HCT116 (cell line): ENCODE measurements at regions not wholly inside any gene's neighbourhood (a gene's known extent, or its start where the extent isn't known, plus 50 kb on each side); places are given as distances from the start of the nearest gene placed in this dataset.

ENCODE experiments used
- ATAC-seq: fragments of 200-7000 bp; cut with Tn5 transposase; 2 replicates; pipeline ENCODE4 v1.9.1; 2020; ENCODE audit warnings: mild to moderate bottlenecking, moderate library complexity
- BruUV-seq: library from RNA; stranded (reverse); fragments of 400-500 nt; replicated peaks from 2 replicates; lab custom pipeline; 2021; lab: Mats Ljungman, UMichigan
- CTCF ChIA-PET: fragments of 300-600 bp; sonication (Branson Sonifier 250); formaldehyde crosslinking; loops from one replicate; lab custom pipeline; 2021; ENCODE audit warnings: antibody characterized with exemption; lab: Charles Lee
- POLR2A ChIA-PET: fragments of 300-600, 350-600 bp; sonication (Branson Sonifier 250); formaldehyde crosslinking; loops from one replicate; lab custom pipeline; 2021; ENCODE audit warnings: antibody characterized with exemption; lab: Charles Lee
- RAD21 ChIA-PET, 2 experiments: fragments of 300-600 bp; sonication (Branson Sonifier 250); formaldehyde crosslinking; loops; one replicate each; lab custom pipeline; 2023; ENCODE audit warnings: low total read pairs in 2 of 2; ENCODE audit not compliant: uncharacterized antibody in 2 of 2, unreplicated experiment in 2 of 2, low non-redundant PET in 1 of 2; lab: Charles Lee
- DNase-seq: peaks from one replicate; pipeline ENCODE4 v3.0.0-alpha.2; 2010; ENCODE audit warnings: low read depth, low spot score
- H2AFZ ChIP-seq: fragments of 200-600 bp; shearing (Covaris generic), sonication (generic); 2 replicates; pipeline ENCODE4 v1.6.1; 2017; ENCODE audit warnings: low read depth, mixed run types, mixed read lengths, antibody characterized with exemption, low read length; ENCODE audit not compliant: poor library complexity, severe bottlenecking
- H3K27ac ChIP-seq: 2 replicates; pipeline ENCODE4 v1.5.1; 2012; ENCODE audit warnings: low read depth, low read length
- H3K27me3 ChIP-seq: fragments of 200-600 bp; sonication (generic); 2 replicates; pipeline ENCODE4 v1.6.1; 2016; ENCODE audit warnings: mixed run types, low read length, mixed read lengths; ENCODE audit not compliant: insufficient read depth
- H3K36me3 ChIP-seq, 2 experiments: fragments of 200-500 bp in 1 of 2; fragments of 200-600 bp in 1 of 2; sonication (Bioruptor generic) in 1 of 2; sonication (generic) in 1 of 2; 2 replicates each; pipeline versions ENCODE4 v1.5.1 to v1.6.1; 2014 to 2016; ENCODE audit warnings: low read length in 2 of 2, inconsistent platforms in 1 of 2, mixed read lengths in 1 of 2, mixed run types in 1 of 2; ENCODE audit not compliant: insufficient read depth in 2 of 2, control insufficient read depth in 1 of 2
- H3K4me1 ChIP-seq, 2 experiments: fragments of 200-600 bp in 1 of 2; sonication (generic) in 1 of 2; 2 replicates each; pipeline versions ENCODE4 v1.5.1 to v1.6.1; 2012 to 2017; ENCODE audit warnings: low read length in 2 of 2, inconsistent platforms in 1 of 2, mild to moderate bottlenecking in 1 of 2, mixed read lengths in 1 of 2, mixed run types in 1 of 2, moderate library complexity in 1 of 2; ENCODE audit not compliant: insufficient read depth in 2 of 2, control insufficient read depth in 1 of 2
- H3K4me2 ChIP-seq: fragments of 200-600 bp; sonication (generic); 2 replicates; pipeline ENCODE4 v1.6.1; 2017; ENCODE audit warnings: mixed run types, low read length, mixed read lengths
- H3K4me3 ChIP-seq, 2 experiments: fragments of 200-600 bp in 1 of 2; sonication (generic) in 1 of 2; replicated peaks in 1 of 2; 2 replicates each; pipeline ENCODE4 v1.5.1; 2011 to 2016; ENCODE audit warnings: low read length in 2 of 2, control low read depth in 1 of 2, low read depth in 1 of 2, mild to moderate bottlenecking in 1 of 2, mixed read lengths in 1 of 2, mixed run types in 1 of 2
- H3K79me2 ChIP-seq: fragments of 200-600 bp; sonication (generic); 2 replicates; pipeline ENCODE4 v1.6.1; 2017; ENCODE audit warnings: mild to moderate bottlenecking, mixed run types, low read length, moderate library complexity, mixed read lengths; ENCODE audit not compliant: insufficient read depth
- H3K9ac ChIP-seq: fragments of 200-600 bp; sonication (generic); 2 replicates; pipeline ENCODE4 v1.6.1; 2016; ENCODE audit warnings: low read length, mixed read lengths
- H3K9me2 ChIP-seq: fragments of 200-600 bp; sonication (generic), shearing (Covaris generic); 2 replicates; pipeline ENCODE4 v1.6.1; 2017; ENCODE audit warnings: mixed run types, mild to moderate bottlenecking, moderate library complexity; ENCODE audit not compliant: insufficient read depth
- H3K9me3 ChIP-seq, 2 experiments: fragments of 200-500 bp in 1 of 2; fragments of 200-600 bp in 1 of 2; sonication (Bioruptor generic) in 1 of 2; sonication (generic) in 1 of 2; 2 replicates each; pipeline ENCODE4 v1.6.1; 2014 to 2017; ENCODE audit warnings: low read length in 2 of 2, mixed read lengths in 2 of 2, inconsistent platforms in 1 of 2, low read depth in 1 of 2, mild to moderate bottlenecking in 1 of 2, mixed run types in 1 of 2, moderate library complexity in 1 of 2; ENCODE audit not compliant: control insufficient read depth in 1 of 2, insufficient read depth in 1 of 2
- H4K20me1 ChIP-seq: fragments of 200-600 bp; sonication (generic), shearing (Covaris generic); 2 replicates; pipeline ENCODE4 v1.6.1; 2017; ENCODE audit warnings: mixed run types, mild to moderate bottlenecking, moderate library complexity; ENCODE audit not compliant: insufficient read depth
- CBX3 ChIP-seq: IDR thresholded peaks from 2 replicates; pipeline ENCODE4 v1.6.1; 2012; ENCODE audit warnings: low read depth
- EGR1 ChIP-seq: IDR thresholded peaks from 2 replicates; pipeline ENCODE4 v1.6.1; 2012; ENCODE audit warnings: low read depth
- ELF1 ChIP-seq: IDR thresholded peaks from 2 replicates; pipeline ENCODE4 v1.6.1; 2012; ENCODE audit warnings: low read depth, borderline replicate concordance
- EZH2 ChIP-seq: fragments of 200-600 bp; sonication (generic); IDR thresholded peaks from 2 replicates; pipeline ENCODE4 v1.6.1; 2017; ENCODE audit warnings: antibody characterized with exemption, mixed run types
- EZH2phosphoT487 ChIP-seq: fragments of 200-600 bp; IDR thresholded peaks from 2 replicates; pipeline ENCODE4 v1.6.1; 2018; ENCODE audit warnings: antibody characterized with exemption, borderline replicate concordance
- FOSL1 ChIP-seq: IDR thresholded peaks from 2 replicates; pipeline ENCODE4 v1.6.1; 2012; ENCODE audit warnings: low read depth
- JUND ChIP-seq: IDR thresholded peaks from 2 replicates; pipeline ENCODE4 v1.6.1; 2012
- POLR2A ChIP-seq: IDR thresholded peaks from 2 replicates; pipeline ENCODE4 v1.7.0; 2011; ENCODE audit warnings: borderline replicate concordance; ENCODE audit not compliant: insufficient read depth, insufficient read length; ENCODE audit errors: extremely low read depth
- POLR2AphosphoS5 ChIP-seq: IDR thresholded peaks from 2 replicates; pipeline ENCODE4 v1.6.1; 2011; ENCODE audit warnings: mild to moderate bottlenecking, low read depth, low read length, moderate library complexity
- RAD21 ChIP-seq: IDR thresholded peaks from 2 replicates; pipeline ENCODE4 v1.6.1; 2012; ENCODE audit warnings: low read depth, mild to moderate bottlenecking
- SIN3A ChIP-seq: IDR thresholded peaks from 2 replicates; pipeline ENCODE4 v1.6.1; 2012; ENCODE audit warnings: low read depth
- SP1 ChIP-seq: IDR thresholded peaks from 2 replicates; pipeline ENCODE4 v1.6.1; 2012; ENCODE audit warnings: low read depth
- YY1 ChIP-seq: IDR thresholded peaks from 2 replicates; pipeline ENCODE4 v1.6.1; 2011; ENCODE audit warnings: low read length, low read depth, moderate library complexity, mild to moderate bottlenecking; ENCODE audit not compliant: insufficient replicate concordance; ENCODE audit errors: extremely low read depth
- ZFX ChIP-seq: fragments of 450-650 bp; IDR thresholded peaks from 2 replicates; pipeline ENCODE4 v1.6.1; 2017
- ZNF274 ChIP-seq: fragments of 200-500 bp; sonication (Bioruptor generic); IDR thresholded peaks from 2 replicates; pipeline ENCODE4 v1.6.1; 2014; ENCODE audit warnings: mild to moderate bottlenecking, low read depth, low read length, inconsistent platforms
- intact Hi-C: fragments of 100-400 bp; cut with micrococcal nuclease; formaldehyde crosslinking; loops from 2 replicates; pipeline ENCODE4 v1.10.0; 2022
- TF ChIP-seq, protein P1 (sequence below): IDR thresholded peaks from 2 replicates; pipeline ENCODE4 v1.6.1; 2011; ENCODE audit warnings: mild to moderate bottlenecking, low read length, moderate library complexity; ENCODE audit not compliant: insufficient replicate concordance; ENCODE audit errors: extremely low read depth
- TF ChIP-seq, protein P2 (sequence below): IDR thresholded peaks from 2 replicates; pipeline ENCODE4 v1.6.1; 2012

DNA sequence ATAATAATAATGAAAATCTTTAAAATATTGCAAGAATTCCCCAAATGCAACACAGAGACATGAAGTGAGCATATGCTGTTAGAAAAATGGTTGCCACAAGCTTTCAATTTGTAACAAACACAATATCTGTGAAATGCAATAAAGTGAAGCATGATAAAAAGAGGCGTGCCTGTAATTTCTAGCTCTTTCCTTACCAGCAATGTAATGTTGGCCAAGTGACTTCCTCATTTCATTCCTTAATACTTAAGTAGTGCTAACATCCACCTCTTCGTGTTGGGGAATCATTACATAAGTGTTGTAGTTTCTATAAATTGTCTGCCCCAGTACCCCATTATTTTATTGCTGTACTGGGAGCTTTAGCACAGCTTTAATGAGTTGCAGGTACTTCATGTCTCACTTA is 1192.0 kb upstream of the CDH8 start:
- H3K9ac ChIP-seq, result no peak overlapping the region
- H3K36me3 ChIP-seq, result no peaks in the 10 kb centered on the region
- ATAC-seq (no peak), DNase-seq (no peak)
- ChIA-PET POLR2A (no interaction called here), CTCF (no interaction called here), RAD21 (no interaction called here)
- H3K79me2 ChIP-seq, result no peaks in the 10 kb centered on the region
- H3K4me3 ChIP-seq, result no peak overlapping the region
- H3K4me1 ChIP-seq, result no peaks in the 10 kb centered on the region
- H4K20me1 ChIP-seq, result no peaks in the 10 kb centered on the region
- no peak overlapping the region for H2AFZ ChIP-seq
- H3K4me2 ChIP-seq, result no peak overlapping the region
- no peak overlapping the region for H3K27ac ChIP-seq
- BruUV-seq, result no TSS peak
- H3K9me2 ChIP-seq, result no peaks in the 10 kb centered on the region
- peaks cover 8% of the 10 kb centered on the region in 2 experiments; a peak in 2 of 4 replicates for H3K9me3 ChIP-seq
- TF ChIP-seq JUND (no peak), SIN3A (no peak), SP1 (no peak), ZFX (no peak), YY1 (no peak), POLR2AphosphoS5 (no peak)
- TF ChIP-seq, protein P1, sequence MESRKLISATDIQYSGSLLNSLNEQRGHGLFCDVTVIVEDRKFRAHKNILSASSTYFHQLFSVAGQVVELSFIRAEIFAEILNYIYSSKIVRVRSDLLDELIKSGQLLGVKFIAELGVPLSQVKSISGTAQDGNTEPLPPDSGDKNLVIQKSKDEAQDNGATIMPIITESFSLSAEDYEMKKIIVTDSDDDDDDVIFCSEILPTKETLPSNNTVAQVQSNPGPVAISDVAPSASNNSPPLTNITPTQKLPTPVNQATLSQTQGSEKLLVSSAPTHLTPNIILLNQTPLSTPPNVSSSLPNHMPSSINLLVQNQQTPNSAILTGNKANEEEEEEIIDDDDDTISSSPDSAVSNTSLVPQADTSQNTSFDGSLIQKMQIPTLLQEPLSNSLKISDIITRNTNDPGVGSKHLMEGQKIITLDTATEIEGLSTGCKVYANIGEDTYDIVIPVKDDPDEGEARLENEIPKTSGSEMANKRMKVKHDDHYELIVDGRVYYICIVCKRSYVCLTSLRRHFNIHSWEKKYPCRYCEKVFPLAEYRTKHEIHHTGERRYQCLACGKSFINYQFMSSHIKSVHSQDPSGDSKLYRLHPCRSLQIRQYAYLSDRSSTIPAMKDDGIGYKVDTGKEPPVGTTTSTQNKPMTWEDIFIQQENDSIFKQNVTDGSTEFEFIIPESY, result no peak
- intact Hi-C loops, result no loop called here
- H3K27me3 ChIP-seq, result no peaks in the 10 kb centered on the region

DNA sequence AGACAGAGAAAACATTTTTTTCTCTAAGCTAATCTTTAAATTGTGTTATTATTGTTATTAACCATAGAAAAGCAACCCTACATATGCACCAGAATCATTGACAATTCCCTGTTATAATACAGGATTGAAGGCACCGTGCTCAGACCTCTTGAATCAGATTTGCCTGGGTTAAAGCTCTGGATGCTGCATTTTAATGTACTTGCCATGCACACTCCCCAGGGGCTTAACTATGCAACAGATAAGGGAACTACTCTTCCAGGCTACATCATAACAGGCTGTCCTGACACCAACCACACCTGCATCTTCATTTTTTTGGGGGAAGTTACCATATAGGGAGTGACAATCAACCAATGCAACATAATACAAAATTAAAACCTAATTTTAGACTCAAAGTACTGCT is 1187.6 kb upstream of the CDH8 start:
- RAD21 ChIA-PET, result no interaction called here
- CTCF ChIA-PET, result no interaction called here
- H4K20me1 ChIP-seq, result no peaks in the 10 kb centered on the region

More for the DNA sequence above, 1187.6 kb upstream of the CDH8 start:
- Histone ChIP-seq H3K4me2 (no peak overlapping the region), H3K9ac (no peak overlapping the region), H3K4me1 (no peaks in the 10 kb centered on the region), H3K27ac (no peak overlapping the region), H3K9me2 (no peaks in the 10 kb centered on the region), H3K4me3 (no peak overlapping the region), H3K79me2 (no peaks in the 10 kb centered on the region), H3K27me3 (no peaks in the 10 kb centered on the region), H3K9me3 (peaks cover 3 to 17% of the 10 kb centered on the region in 2 experiments; a peak in 2 of 4 replicates), H2AFZ (no peak overlapping the region), H3K36me3 (no peaks in the 10 kb centered on the region)
- POLR2A ChIA-PET, result no interaction called here
- no peak for DNase-seq
- intact Hi-C loops, result no loop called here
- no peak for TF ChIP-seq ZFX
- TF ChIP-seq EZH2, result no peak
- TF ChIP-seq, protein P1, result no peak
- no peak for TF ChIP-seq JUND
- no peak for TF ChIP-seq CBX3
- TF ChIP-seq RAD21, result no peak
- no peak for TF ChIP-seq ELF1
- no peak for TF ChIP-seq EZH2phosphoT487
- TF ChIP-seq POLR2AphosphoS5, result no peak
- TF ChIP-seq, protein P2, sequence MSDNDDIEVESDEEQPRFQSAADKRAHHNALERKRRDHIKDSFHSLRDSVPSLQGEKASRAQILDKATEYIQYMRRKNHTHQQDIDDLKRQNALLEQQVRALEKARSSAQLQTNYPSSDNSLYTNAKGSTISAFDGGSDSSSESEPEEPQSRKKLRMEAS, result no peak
- no peak for TF ChIP-seq EGR1
- TF ChIP-seq YY1, result no peak
- TF ChIP-seq SIN3A, result no peak
- no peak for TF ChIP-seq FOSL1
- no peak for TF ChIP-seq ZNF274
- TF ChIP-seq POLR2A, result no peak
- TF ChIP-seq SP1, result no peak
- no TSS peak for BruUV-seq
- ATAC-seq, result no peak
